ENCODE measurements at regions not wholly inside any gene's neighbourhood (a gene's known extent, or its start where the extent isn't known, plus 50 kb on each side); places are given as distances from the start of the nearest gene placed in this dataset.
"Not testable (repeated sequence)": the region's sequence is repeated elsewhere in the genome, so short reads cannot be mapped to it uniquely, and the experiment has no call there.

GRCh38 chr14:106010783-106011182 lies 484.4 kb downstream of the TMEM121 start:
- Histone ChIP-seq H3K36me3 (ENCODE audit: control insufficient read depth, insufficient read depth, low read length) (no peaks in the 10 kb centered on the region), H3K9me3 (no peaks in the 10 kb centered on the region), H3K4me3 (ENCODE audit: low read depth, low read length) (no peak overlapping the region), H3K4me1 (no peaks in the 10 kb centered on the region), H3K27me3 (replicated peaks; ENCODE audit: control insufficient read depth, insufficient read depth, low read length) (no peaks in the 10 kb centered on the region)
- H3K27me3 Mint-ChIP-seq (ENCODE audit: insufficient read depth, unreplicated experiment) = peaks cover 6% of the 10 kb centered on the region
- ChIA-PET CTCF (no interaction called here), POLR2A (no interaction called here)
- H3K27ac Mint-ChIP-seq (ENCODE audit: unreplicated experiment) = no peak overlapping the region
- BruUV-seq (replicated peaks) = no TSS peak
- no peak overlapping the region for H3K4me3 Mint-ChIP-seq (ENCODE audit: unreplicated experiment)
- no peaks in the 10 kb centered on the region for H3K9me3 Mint-ChIP-seq (ENCODE audit: unreplicated experiment)
- DNase-seq = no peak
- intact Hi-C loops (cut with micrococcal nuclease; ENCODE audit: unreplicated experiment) = no loop called here
- H3K4me1 Mint-ChIP-seq (ENCODE audit: low read depth, unreplicated experiment) = no peaks in the 10 kb centered on the region
- TF ChIP-seq CTCF (IDR thresholded peaks at IDR 0.05; ENCODE audit: insufficient read depth in 1 of 2, low read depth in 1 of 2, low read length in 1 of 2, severe bottlenecking in 1 of 2, unreplicated experiment in 1 of 2) = no peak
- H3K36me3 Mint-ChIP-seq (ENCODE audit: insufficient read depth, unreplicated experiment) = no peaks in the 10 kb centered on the region

GRCh38 chr14:106011631-106012360 lies 485.4 kb downstream of the TMEM121 start:
- H3K9me3 ChIP-seq; intact Hi-C loops (cut with micrococcal nuclease; ENCODE audit: unreplicated experiment); H3K27me3 Mint-ChIP-seq (ENCODE audit: insufficient read depth, unreplicated experiment); H3K4me1 Mint-ChIP-seq (ENCODE audit: low read depth, unreplicated experiment); H3K4me1 ChIP-seq; BruUV-seq (replicated peaks); H3K4me3 ChIP-seq (ENCODE audit: low read depth, low read length); H3K9me3 Mint-ChIP-seq (ENCODE audit: unreplicated experiment); H3K27ac Mint-ChIP-seq (ENCODE audit: unreplicated experiment); H3K4me3 Mint-ChIP-seq (ENCODE audit: unreplicated experiment); H3K36me3 ChIP-seq (ENCODE audit: control insufficient read depth, insufficient read depth, low read length); POLR2A ChIA-PET; H3K27me3 ChIP-seq (replicated peaks; ENCODE audit: control insufficient read depth, insufficient read depth, low read length); H3K36me3 Mint-ChIP-seq (ENCODE audit: insufficient read depth, unreplicated experiment): not testable (repeated sequence)
- CTCF ChIA-PET = interaction anchor here (0.6 to 0.7 kb wide), 3 partner anchors 407 to 410 kb away, joined by 3 to 13 read pairs (median 4); no protein-coding TSS in a partner anchor
- TF ChIP-seq CTCF (IDR thresholded peaks at IDR 0.05; ENCODE audit: insufficient read depth in 1 of 2, low read depth in 1 of 2, low read length in 1 of 2, severe bottlenecking in 1 of 2, unreplicated experiment in 1 of 2) = peak; percentile 34 to 64
- DNase-seq = peak; percentile 51 to 71

- H3K36me3 Mint-ChIP-seq (ENCODE audit: insufficient read depth, unreplicated experiment); BruUV-seq (replicated peaks); H3K27ac Mint-ChIP-seq (ENCODE audit: unreplicated experiment); H3K27me3 ChIP-seq (replicated peaks; ENCODE audit: control insufficient read depth, insufficient read depth, low read length); H3K9me3 Mint-ChIP-seq (ENCODE audit: unreplicated experiment); H3K4me3 Mint-ChIP-seq (ENCODE audit: unreplicated experiment); H3K36me3 ChIP-seq (ENCODE audit: control insufficient read depth, insufficient read depth, low read length); H3K4me1 Mint-ChIP-seq (ENCODE audit: low read depth, unreplicated experiment); intact Hi-C loops (cut with micrococcal nuclease; ENCODE audit: unreplicated experiment); H3K4me3 ChIP-seq (ENCODE audit: low read depth, low read length); H3K9me3 ChIP-seq; CTCF ChIA-PET; H3K27me3 Mint-ChIP-seq (ENCODE audit: insufficient read depth, unreplicated experiment); POLR2A ChIA-PET; DNase-seq; H3K4me1 ChIP-seq: not testable (repeated sequence)
Observed at GRCh38 chr14:106012361-106012725, 486.0 kb downstream of the TMEM121 start.
